Calu3 (cell line): ENCODE measurements at regions not wholly inside any gene's neighbourhood (a gene's known extent, or its start where the extent isn't known, plus 50 kb on each side); places are given as distances from the start of the nearest gene placed in this dataset.

Experiments used
- BruUV-seq: library from RNA; stranded (reverse); fragments of 400-500 nt; replicated peaks from 2 replicates; lab custom pipeline; 2021; lab: Mats Ljungman, UMichigan
- CTCF ChIA-PET: fragments of 300-600 bp; sonication (Branson Sonifier 250); formaldehyde crosslinking; loops from one replicate; lab custom pipeline; 2022; ENCODE audit warnings: antibody characterized with exemption; lab: Charles Lee
- DNase-seq: peaks from one replicate; pipeline ENCODE4 v3.0.0; 2022
- H3K27ac Mint-ChIP-seq: one replicate; pipeline ENCODE4 v1.8.0; 2022; ENCODE audit warnings: mixed read lengths; ENCODE audit not compliant: unreplicated experiment
- H3K27me3 Mint-ChIP-seq: one replicate; pipeline ENCODE4 v1.8.0; 2022; ENCODE audit warnings: mixed read lengths; ENCODE audit not compliant: unreplicated experiment
- H3K36me3 Mint-ChIP-seq: one replicate; pipeline ENCODE4 v1.8.0; 2022; ENCODE audit warnings: mild to moderate bottlenecking, moderate library complexity, mixed read lengths; ENCODE audit not compliant: insufficient read depth, unreplicated experiment
- H3K4me1 Mint-ChIP-seq: one replicate; pipeline ENCODE4 v1.8.0; 2022; ENCODE audit warnings: mild to moderate bottlenecking, low read depth, mixed read lengths; ENCODE audit not compliant: unreplicated experiment
- H3K4me3 Mint-ChIP-seq: one replicate; pipeline ENCODE4 v1.8.0; 2022; ENCODE audit warnings: mild to moderate bottlenecking, low read depth, moderate library complexity, mixed read lengths; ENCODE audit not compliant: unreplicated experiment
- H3K9me3 Mint-ChIP-seq: one replicate; pipeline ENCODE4 v1.8.0; 2022; ENCODE audit warnings: low read depth, mixed read lengths; ENCODE audit not compliant: unreplicated experiment
- CTCF ChIP-seq: fragments of 200-600 bp; IDR thresholded peaks from one replicate; pipeline ENCODE4 v1.8.0; 2022; ENCODE audit warnings: antibody characterized with exemption; ENCODE audit not compliant: unreplicated experiment
- intact Hi-C: fragments of 100-400 bp; cut with micrococcal nuclease; formaldehyde crosslinking; loops from one replicate; pipeline ENCODE4 v1.10.0; 2022; ENCODE audit not compliant: unreplicated experiment

GRCh38 chr7:83882551-83882950 is 233.6 kb upstream of the SEMA3E start:
- no peak overlapping the region for H3K4me3 Mint-ChIP-seq
- H3K27me3 Mint-ChIP-seq, result no peaks in the 10 kb centered on the region
- H3K4me1 Mint-ChIP-seq, result no peaks in the 10 kb centered on the region
- H3K9me3 Mint-ChIP-seq, result no peaks in the 10 kb centered on the region
- H3K27ac Mint-ChIP-seq, result no peak overlapping the region
- H3K36me3 Mint-ChIP-seq, result no peaks in the 10 kb centered on the region
- DNase-seq, result no peak
- TF ChIP-seq CTCF, result no peak
- no TSS peak for BruUV-seq
- intact Hi-C loops, result no loop called here
- CTCF ChIA-PET, result no interaction called here

GRCh38 chr7:83879063-83879462 is 230.1 kb upstream of the SEMA3E start:
- intact Hi-C loops, result no loop called here
- Mint-ChIP-seq H3K27ac (no peak overlapping the region), H3K4me3 (no peak overlapping the region), H3K27me3 (no peaks in the 10 kb centered on the region), H3K4me1 (no peaks in the 10 kb centered on the region), H3K9me3 (no peaks in the 10 kb centered on the region), H3K36me3 (no peaks in the 10 kb centered on the region)
- TF ChIP-seq CTCF, result no peak
- CTCF ChIA-PET, result no interaction called here
- no peak for DNase-seq
- BruUV-seq, result no TSS peak

GRCh38 chr7:83878614-83879013 is 229.7 kb upstream of the SEMA3E start:
- Mint-ChIP-seq H3K4me3 (no peak overlapping the region), H3K27me3 (no peaks in the 10 kb centered on the region), H3K9me3 (no peaks in the 10 kb centered on the region), H3K27ac (no peak overlapping the region), H3K36me3 (no peaks in the 10 kb centered on the region), H3K4me1 (no peaks in the 10 kb centered on the region)
- CTCF ChIA-PET, result no interaction called here
- BruUV-seq, result no TSS peak
- DNase-seq, result no peak
- no peak for TF ChIP-seq CTCF
- intact Hi-C loops, result no loop called here

- Mint-ChIP-seq H3K36me3 (no peaks in the 10 kb centered on the region), H3K9me3 (no peaks in the 10 kb centered on the region), H3K4me3 (no peak overlapping the region), H3K4me1 (peaks cover 7% of the 10 kb centered on the region), H3K27ac (no peak overlapping the region), H3K27me3 (no peaks in the 10 kb centered on the region)
- intact Hi-C loops, result no loop called here
- CTCF ChIA-PET, result no interaction called here
- DNase-seq, result no peak
- no TSS peak for BruUV-seq
- no peak for TF ChIP-seq CTCF
These were observed 227.7 kb upstream of the SEMA3E start for GRCh38 chr7:83876593-83876992.

GRCh38 chr7:83873459-83873858 is 224.5 kb upstream of the SEMA3E start:
- intact Hi-C loops, result no loop called here
- BruUV-seq, result no TSS peak
- Mint-ChIP-seq H3K27me3 (no peaks in the 10 kb centered on the region), H3K9me3 (no peaks in the 10 kb centered on the region), H3K4me1 (peaks cover 7% of the 10 kb centered on the region), H3K27ac (no peak overlapping the region), H3K36me3 (no peaks in the 10 kb centered on the region), H3K4me3 (no peak overlapping the region)
- DNase-seq, result no peak
- CTCF ChIA-PET, result interaction anchor here (0.6 kb wide), 1 partner anchor 762 kb away, joined by 3 read pairs; no protein-coding TSS in a partner anchor
- TF ChIP-seq CTCF, result no peak
